CD4-positive, alpha-beta T cell treated with Interleukin-15 for 1 hour (primary cell): ENCODE measurements at regions not wholly inside any gene's neighbourhood (a gene's known extent, or its start where the extent isn't known, plus 50 kb on each side); places are given as distances from the start of the nearest gene placed in this dataset.
"Not testable (repeated sequence)": the region's sequence is repeated elsewhere in the genome, so short reads cannot be mapped to it uniquely, and the experiment has no call there.

ENCODE experiments used
- DNase-seq: peaks from one replicate; pipeline ENCODE4 v3.0.0-alpha.2; 2020

- DNase-seq, result no peak
Observed at GRCh38 chr5:67802766-67803165, 412.8 kb upstream of the PIK3R1 start.

DNA sequence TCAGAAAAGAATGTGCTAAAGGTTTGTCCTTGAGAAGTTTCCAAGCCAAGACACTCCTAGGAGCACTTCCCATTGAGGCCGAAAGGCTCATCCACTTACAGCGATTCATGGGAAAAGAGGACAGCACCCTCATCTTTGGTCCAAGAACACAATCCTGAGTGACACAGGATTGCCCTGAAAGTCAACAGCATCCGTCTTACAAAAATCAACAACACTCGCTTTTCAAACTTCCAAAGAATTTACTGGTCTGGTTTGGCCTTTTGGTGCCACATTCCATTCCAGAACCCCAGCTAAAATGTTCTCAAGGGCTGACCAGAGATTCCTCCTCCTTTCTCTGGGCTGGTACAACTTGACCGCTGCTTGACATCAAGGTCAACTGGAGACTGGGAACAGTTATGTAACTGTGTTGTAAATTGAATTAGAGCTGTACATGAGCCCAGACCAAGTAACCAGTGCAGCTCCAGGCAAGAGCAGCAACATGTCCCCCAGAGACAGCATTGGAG lies 415.8 kb upstream of the PIK3R1 start:
- DNase-seq, result no peak

DNA sequence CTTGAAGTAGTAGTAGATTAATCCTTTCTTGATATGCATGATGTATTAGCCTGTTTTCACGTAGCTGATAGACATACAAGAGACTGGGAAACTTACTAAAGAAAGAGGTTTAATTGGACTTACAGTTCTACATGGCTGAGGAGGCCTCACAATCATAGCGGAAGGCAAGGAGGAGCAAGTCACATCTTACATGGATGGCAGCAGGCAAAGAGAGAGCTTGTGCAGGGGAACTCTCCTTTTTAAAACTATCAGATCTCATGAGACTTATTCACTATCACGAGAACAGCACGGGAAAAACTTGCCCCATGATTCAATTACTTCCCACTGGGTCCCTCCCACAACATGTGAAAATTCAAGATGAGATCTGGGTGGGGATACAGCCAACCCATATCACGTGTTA lies 417.1 kb upstream of the PIK3R1 start:
- DNase-seq, result not testable (repeated sequence)

- no peak for DNase-seq
Observed at GRCh38 chr5:67795781-67796477, 419.6 kb upstream of the PIK3R1 start.

GRCh38 chr5:67793966-67794365 lies 421.6 kb upstream of the PIK3R1 start:
- no peak for DNase-seq

- DNase-seq, result no peak
Observed at GRCh38 chr5:67793418-67793817, 422.1 kb upstream of the PIK3R1 start.

DNA sequence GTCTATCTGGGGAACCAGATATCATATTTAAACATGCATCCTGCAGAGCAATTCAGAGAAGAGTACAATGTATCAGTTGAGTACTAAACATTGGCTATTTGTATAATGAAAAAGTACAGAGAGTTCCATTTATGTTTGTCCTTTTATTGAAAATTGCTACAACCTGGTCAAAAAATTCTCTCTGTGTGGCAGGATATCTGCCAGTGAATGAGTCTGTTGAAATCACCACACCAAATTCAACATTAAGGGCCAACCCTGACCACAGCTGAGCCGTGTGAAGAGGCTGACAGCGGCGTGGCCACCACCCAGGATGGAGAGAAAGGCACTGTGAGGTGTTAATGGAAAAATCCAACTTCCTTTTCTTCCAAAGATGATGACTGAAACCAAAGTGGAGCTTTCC lies 422.7 kb upstream of the PIK3R1 start:
- DNase-seq, result no peak

- no peak for DNase-seq
Observed at GRCh38 chr5:67790390-67790789, 425.2 kb upstream of the PIK3R1 start.

- DNase-seq, result not testable (repeated sequence)
Observed at GRCh38 chr5:67779893-67780623, 435.5 kb upstream of the PIK3R1 start.

GRCh38 chr5:67774786-67775185 lies 440.8 kb upstream of the PIK3R1 start:
- DNase-seq, result no peak

GRCh38 chr5:67774267-67774552 lies 441.3 kb upstream of the PIK3R1 start:
- DNase-seq, result no peak

DNA sequence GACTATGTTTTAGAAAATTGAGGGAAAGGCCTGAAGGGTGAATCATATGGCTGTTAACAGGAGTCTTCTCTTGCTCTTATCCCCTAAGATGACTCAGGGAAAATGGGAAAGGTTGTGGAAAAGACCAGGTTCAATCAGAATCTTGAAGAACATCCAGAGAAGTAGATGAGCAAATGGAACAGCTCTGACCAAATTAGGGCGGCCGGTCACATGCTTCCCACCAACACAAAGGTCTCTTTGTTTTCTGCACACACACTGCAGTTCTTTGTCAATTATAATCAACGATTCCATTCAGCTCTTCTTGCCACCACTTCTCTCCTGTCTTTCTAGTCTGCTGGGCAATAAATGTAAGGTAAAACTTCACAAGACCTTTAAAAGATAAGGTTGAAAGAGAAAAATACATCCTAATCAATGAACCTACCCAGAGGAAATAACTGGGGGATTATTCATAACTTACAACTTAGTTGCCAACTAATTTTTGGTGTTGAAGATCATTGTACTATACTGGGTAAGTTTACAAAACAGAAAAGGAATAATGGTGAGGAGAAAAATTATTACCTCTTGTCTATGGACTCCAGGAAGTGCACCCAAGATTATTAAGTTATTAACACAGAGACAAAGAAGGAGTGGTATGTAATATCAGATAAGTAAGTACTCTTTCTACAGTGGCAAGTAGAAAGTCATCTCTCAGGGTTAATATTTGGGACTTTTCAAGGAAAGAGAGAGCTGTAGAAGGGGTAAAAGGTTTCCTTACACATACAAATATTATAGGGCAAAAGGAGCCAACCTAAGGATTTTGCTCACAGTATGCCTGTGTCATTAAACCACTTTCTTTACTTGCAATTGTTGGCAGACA lies 441.9 kb upstream of the PIK3R1 start:
- no peak for DNase-seq

DNA sequence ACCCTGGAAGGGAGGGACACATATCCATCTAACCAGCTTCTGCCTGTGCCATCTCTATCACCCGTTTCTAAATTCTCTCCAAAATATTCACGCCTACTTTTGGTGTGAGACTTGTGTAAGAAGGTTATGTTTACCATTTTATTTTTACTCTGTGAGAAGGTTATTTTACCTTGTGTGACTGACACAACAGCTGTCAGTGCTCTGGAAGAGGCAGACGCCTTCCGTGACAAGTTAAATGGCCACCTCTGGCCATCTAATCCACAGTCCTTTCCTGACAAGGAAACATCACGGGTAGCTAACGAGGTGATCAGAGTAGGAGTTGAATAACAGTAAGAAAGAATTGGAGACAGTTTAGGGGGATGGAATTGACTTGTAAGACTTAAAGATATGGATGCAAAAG lies 443.8 kb upstream of the PIK3R1 start:
- DNase-seq, result no peak

GRCh38 chr5:67771221-67771620 lies 444.3 kb upstream of the PIK3R1 start:
- DNase-seq, result no peak

- DNase-seq, result no peak
Observed at GRCh38 chr5:67770431-67771025, 445.0 kb upstream of the PIK3R1 start.

DNA sequence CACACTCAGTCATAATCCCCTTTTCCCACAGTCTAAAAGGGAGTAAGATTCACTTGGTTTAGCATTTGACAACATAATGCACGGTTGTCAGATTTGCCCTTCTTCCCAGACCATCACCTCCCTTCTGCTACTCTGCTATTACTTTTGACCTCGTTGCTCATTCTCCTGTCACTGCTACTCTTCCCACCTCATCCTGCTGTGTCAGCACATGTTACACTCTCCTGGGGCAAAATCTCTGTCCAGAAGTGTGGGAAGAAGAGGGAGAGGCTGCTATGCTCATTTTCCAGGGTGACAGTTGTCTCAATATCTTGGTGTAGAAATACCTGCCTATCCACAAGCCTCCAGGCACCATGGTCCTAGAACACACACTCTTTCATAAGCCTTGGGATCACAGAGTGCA lies 449.9 kb upstream of the PIK3R1 start:
- no peak for DNase-seq

- DNase-seq, result not testable (repeated sequence)
Observed at GRCh38 chr5:67757771-67758170, 457.8 kb upstream of the PIK3R1 start.

DNA sequence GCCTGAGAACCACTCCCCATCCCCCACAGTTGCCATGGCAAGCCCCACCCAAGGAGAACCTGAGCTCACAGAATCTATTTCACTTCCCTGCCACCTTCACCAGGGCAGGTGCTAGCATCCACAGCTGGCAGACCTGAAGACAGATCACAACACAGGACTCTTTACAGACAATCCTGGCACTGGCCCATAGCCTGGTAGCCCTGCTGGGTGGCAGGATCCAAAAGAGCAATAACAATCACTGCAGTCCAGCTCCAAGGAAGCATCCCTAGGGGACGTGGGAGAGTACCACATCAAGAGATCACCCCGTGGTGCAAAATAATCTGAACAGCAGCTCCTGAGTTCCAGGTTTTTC lies 463.2 kb upstream of the PIK3R1 start:
- DNase-seq, result no peak

- no peak for DNase-seq
Observed at GRCh38 chr5:67748165-67748690, 467.3 kb upstream of the PIK3R1 start.

- DNase-seq, result no peak
Observed at GRCh38 chr5:67747096-67747495, 468.5 kb upstream of the PIK3R1 start.

DNA sequence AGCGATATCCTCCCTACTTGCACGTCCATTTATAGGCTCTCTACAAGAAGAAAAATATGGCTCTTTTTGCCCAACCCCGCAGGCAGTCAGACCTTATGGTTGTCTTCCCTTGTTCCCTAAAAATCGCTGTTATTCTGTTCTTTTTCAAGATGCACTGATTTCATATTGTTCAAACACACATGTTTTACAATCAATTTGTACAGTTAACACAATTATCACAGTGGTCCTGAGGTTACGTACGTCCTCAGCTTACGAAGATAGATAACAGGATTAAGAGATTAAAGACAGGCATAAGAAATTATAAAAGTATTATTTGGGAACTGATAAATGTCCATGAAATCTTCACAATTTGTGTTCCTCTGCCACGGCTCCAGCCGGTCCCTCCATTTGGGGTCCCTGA lies 468.9 kb upstream of the PIK3R1 start:
- DNase-seq, result not testable (repeated sequence)

DNA sequence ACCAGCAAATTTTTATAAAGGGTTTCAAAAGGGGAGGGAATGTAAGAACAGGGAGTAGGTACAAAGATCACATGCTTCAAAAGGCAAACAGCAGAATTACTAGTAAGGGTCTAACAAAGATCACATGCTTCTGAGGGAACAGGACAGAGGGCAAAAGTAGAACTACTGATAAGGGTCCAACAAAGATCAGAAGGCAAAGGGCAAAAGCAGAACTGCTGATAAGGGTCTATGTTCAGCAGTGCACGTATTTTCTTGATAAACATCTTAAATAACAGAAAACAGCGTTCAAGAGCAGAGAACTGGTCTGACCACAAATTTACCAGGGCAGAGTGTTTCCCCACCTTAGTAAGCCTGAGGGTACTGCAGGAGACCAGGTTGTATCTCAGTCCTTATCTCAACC lies 469.5 kb upstream of the PIK3R1 start:
- DNase-seq, result no peak

GRCh38 chr5:67732921-67733320 lies 482.6 kb upstream of the PIK3R1 start:
- no peak for DNase-seq
